GM21786 (cell line): ENCODE measurements at regions not wholly inside any gene's neighbourhood (a gene's known extent, or its start where the extent isn't known, plus 50 kb on each side); places are given as distances from the start of the nearest gene placed in this dataset.

Experiments used
- ATAC-seq: cut with Tn5 transposase; IDR thresholded peaks from one replicate; pipeline ENCODE4 v1.9.1; 2021; ENCODE audit not compliant: unreplicated experiment

GRCh38 chr1:168913711-168914463, 184.9 kb upstream of the DPT start:
- ATAC-seq, result no peak

GRCh38 chr1:168917309-168917708, 188.3 kb upstream of the DPT start:
- ATAC-seq, result no peak

GRCh38 chr1:168917796-168918195, 188.7 kb upstream of the ATP1B1 start:
- ATAC-seq, result no peak

GRCh38 chr1:168918860-168919741, 187.4 kb upstream of the ATP1B1 start:
- ATAC-seq, result no peak

- ATAC-seq, result no peak
Measured at GRCh38 chr1:168920456-168921094, 185.9 kb upstream of the ATP1B1 start.

- peak; percentile 69 for ATAC-seq
Measured at GRCh38 chr1:168921629-168922028, 184.9 kb upstream of the ATP1B1 start.

- no peak for ATAC-seq
Measured at GRCh38 chr1:168923521-168924136, 182.9 kb upstream of the ATP1B1 start.

- no peak for ATAC-seq
Measured at GRCh38 chr1:168924976-168925375, 181.5 kb upstream of the ATP1B1 start.

GRCh38 chr1:168926236-168926635, 180.3 kb upstream of the ATP1B1 start:
- no peak for ATAC-seq

GRCh38 chr1:168932539-168932938, 174.0 kb upstream of the ATP1B1 start:
- ATAC-seq, result no peak

GRCh38 chr1:168933141-168933805, 173.2 kb upstream of the ATP1B1 start:
- ATAC-seq, result no peak

- peak; percentile 68 for ATAC-seq
Measured at GRCh38 chr1:168939110-168939946, 167.2 kb upstream of the ATP1B1 start.

- ATAC-seq, result no peak
Measured at GRCh38 chr1:168939947-168940223, 166.6 kb upstream of the ATP1B1 start.

- no peak for ATAC-seq
Measured at GRCh38 chr1:168941640-168942039, 164.8 kb upstream of the ATP1B1 start.

- ATAC-seq, result no peak
Measured at GRCh38 chr1:168942165-168942564, 164.3 kb upstream of the ATP1B1 start.

GRCh38 chr1:168945870-168946269, 160.6 kb upstream of the ATP1B1 start:
- ATAC-seq, result no peak

- no peak for ATAC-seq
Measured at GRCh38 chr1:168947041-168947440, 159.4 kb upstream of the ATP1B1 start.

- no peak for ATAC-seq
Measured at GRCh38 chr1:168949672-168950071, 156.8 kb upstream of the ATP1B1 start.

GRCh38 chr1:168957818-168958217, 148.7 kb upstream of the ATP1B1 start:
- no peak for ATAC-seq
